GM12875 (cell line): ENCODE measurements at regions not wholly inside any gene's neighbourhood (a gene's known extent, or its start where the extent isn't known, plus 50 kb on each side); places are given as distances from the start of the nearest gene placed in this dataset.

ENCODE experiments used
- H3K4me3 ChIP-seq: one replicate; pipeline ENCODE4 v1.5.1; 2011; ENCODE audit warnings: low read depth, low read length, control low read depth
- CTCF ChIP-seq: IDR thresholded peaks from 2 replicates; pipeline ENCODE4 v1.5.1; 2011; ENCODE audit warnings: low read depth, mild to moderate bottlenecking, control low read depth, inconsistent platforms, low read length, moderate library complexity, borderline replicate concordance; ENCODE audit not compliant: insufficient read depth

GRCh38 chr5:14968796-14969195 is 97.2 kb upstream of the ANKH start:
- H3K4me3 ChIP-seq = no peak overlapping the region
- TF ChIP-seq CTCF = no peak

DNA sequence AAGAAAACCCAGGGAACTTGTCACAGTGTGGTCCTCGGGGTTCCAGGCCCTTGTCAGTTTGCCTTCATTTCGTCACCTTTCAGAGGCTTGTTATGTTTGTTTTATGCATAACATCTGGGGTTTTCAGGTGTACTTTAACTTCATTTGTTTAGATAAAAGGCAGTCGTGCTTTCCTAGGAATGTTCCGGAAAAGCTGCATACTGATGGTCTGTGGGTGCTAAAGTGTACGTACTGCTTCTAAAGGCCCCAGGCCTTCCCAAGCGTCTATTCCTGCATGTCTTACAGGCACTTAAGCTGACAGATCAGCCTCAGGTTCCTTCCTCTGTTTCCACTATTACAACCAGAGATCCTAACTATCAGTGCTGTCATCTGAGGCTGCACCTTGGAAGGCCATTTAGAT is 95.6 kb upstream of the ANKH start:
- TF ChIP-seq CTCF = no peak
- no peak overlapping the region for H3K4me3 ChIP-seq

DNA sequence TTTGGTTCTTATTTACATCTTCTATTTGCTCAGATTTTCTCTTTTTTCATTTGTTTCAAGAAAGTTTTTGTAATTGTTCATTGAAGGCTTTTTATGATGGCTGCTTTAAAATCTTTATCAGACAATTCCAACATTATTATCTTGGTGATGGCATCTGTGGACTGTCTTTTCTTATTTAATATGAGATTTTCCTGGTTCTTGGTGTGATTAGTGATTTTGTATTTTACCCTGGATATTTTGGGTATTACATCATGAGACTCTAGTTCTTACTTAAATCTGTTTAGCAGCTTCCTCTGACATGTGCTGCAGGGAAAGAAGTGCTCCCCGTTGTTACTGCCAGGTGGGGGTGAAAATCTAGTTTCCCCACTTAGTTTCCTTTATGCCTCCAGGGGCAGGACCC is 94.2 kb upstream of the ANKH start:
- H3K4me3 ChIP-seq = no peak overlapping the region
- no peak for TF ChIP-seq CTCF

GRCh38 chr5:14962604-14963003 is 91.0 kb upstream of the ANKH start:
- TF ChIP-seq CTCF = no peak
- H3K4me3 ChIP-seq = no peak overlapping the region

DNA sequence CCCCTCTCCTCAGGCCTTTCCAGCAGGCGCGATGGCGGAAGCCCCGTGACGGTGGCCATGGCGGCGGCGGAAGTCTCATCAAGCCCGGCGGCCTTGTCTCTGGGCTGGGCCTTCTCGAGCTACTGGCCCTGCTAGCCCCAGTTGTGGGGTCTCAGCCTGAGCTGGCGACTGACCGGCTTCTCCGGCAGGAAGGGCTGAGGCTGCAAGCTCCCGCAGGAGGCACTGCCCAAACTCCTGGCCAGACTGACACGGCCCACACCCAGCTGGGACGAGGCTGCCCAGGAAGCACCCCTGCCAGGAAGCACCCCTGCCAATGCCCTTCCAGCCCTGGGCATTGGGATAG is 88.5 kb upstream of the ANKH start:
- TF ChIP-seq CTCF = no peak
- no peak overlapping the region for H3K4me3 ChIP-seq

- no peak for TF ChIP-seq CTCF
- H3K4me3 ChIP-seq = no peak overlapping the region
These were observed 88.0 kb upstream of the ANKH start for GRCh38 chr5:14959399-14960119.

- H3K4me3 ChIP-seq = no peak overlapping the region
- TF ChIP-seq CTCF = no peak
These were observed 86.6 kb upstream of the ANKH start for GRCh38 chr5:14958188-14958587.
